ENCODE measurements at regions not wholly inside any gene's neighbourhood (a gene's known extent, or its start where the extent isn't known, plus 50 kb on each side); places are given as distances from the start of the nearest gene placed in this dataset.

DNA sequence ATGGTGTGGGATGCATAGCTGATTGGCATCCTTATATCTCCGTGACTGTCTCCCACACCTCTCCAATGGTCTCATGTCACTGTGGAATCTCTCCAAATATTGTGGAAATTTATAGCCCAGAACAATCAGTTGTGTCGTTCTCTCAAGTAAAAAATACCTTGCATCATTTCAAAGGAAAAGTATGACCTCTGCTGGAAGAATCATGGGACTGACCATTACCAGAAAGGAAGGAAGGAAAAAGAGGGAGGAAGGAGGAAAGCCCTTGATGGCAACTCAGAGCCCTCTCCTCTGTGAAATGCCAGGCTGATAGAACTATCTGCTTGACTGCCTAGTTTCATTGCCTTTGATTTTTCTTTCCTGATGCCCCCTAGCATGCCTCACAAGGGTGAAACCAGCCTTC, 76.3 kb downstream of the FOXI2 start:
- TF ChIP-seq, protein P1, sequence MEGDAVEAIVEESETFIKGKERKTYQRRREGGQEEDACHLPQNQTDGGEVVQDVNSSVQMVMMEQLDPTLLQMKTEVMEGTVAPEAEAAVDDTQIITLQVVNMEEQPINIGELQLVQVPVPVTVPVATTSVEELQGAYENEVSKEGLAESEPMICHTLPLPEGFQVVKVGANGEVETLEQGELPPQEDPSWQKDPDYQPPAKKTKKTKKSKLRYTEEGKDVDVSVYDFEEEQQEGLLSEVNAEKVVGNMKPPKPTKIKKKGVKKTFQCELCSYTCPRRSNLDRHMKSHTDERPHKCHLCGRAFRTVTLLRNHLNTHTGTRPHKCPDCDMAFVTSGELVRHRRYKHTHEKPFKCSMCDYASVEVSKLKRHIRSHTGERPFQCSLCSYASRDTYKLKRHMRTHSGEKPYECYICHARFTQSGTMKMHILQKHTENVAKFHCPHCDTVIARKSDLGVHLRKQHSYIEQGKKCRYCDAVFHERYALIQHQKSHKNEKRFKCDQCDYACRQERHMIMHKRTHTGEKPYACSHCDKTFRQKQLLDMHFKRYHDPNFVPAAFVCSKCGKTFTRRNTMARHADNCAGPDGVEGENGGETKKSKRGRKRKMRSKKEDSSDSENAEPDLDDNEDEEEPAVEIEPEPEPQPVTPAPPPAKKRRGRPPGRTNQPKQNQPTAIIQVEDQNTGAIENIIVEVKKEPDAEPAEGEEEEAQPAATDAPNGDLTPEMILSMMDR (IDR thresholded peaks at IDR 0.05; ENCODE audit: low read length, missing control alignments): no peak
- H3K4me3 ChIP-seq (replicated peaks; ENCODE audit: low read depth, low read length): no peak overlapping the region
- no peak for DNase-seq (ENCODE audit: low read depth)

DNA sequence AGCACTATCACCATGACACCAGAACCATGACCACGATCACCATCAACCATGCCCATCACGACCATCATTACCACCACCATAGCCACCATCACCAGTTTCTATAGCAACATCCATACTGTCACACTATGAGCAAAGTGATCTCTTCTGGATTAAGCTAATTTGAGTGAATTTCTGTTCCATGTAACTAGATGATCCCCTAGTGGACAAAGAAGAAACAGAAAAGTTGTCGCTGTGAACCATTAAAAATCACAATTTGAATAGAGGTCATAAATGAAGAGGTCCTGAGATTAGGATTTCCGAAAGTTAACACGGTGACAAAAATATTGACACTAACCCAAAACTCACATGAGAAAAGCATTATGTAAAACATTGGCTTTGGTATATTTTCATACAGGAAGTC, 77.6 kb downstream of the CLRN3 start:
- no peak for DNase-seq (ENCODE audit: low read depth)
- TF ChIP-seq, protein P1 (IDR thresholded peaks at IDR 0.05; ENCODE audit: low read length, missing control alignments): no peak
- no peak overlapping the region for H3K4me3 ChIP-seq (replicated peaks; ENCODE audit: low read depth, low read length)

DNA sequence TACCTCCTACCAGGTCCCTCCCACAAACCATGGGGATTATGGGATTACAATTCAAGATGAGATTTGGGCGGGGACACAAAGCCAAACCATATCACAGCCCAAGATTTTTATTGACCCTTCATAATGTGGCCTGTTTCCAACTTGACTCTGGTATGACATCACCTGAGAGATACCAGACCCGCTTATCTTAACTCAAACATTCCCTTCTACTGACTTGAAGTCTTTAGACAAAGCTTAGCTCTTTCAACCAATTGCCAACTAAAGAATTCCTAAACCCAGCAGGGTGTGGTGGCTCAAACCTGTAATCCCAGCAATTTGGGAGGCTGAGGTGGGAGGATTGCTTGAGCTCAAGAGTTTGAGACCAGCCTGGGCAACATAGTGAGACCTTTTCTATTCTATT, 67.9 kb downstream of the CLRN3 start:
- TF ChIP-seq, protein P1 (IDR thresholded peaks at IDR 0.05; ENCODE audit: low read length, missing control alignments): no peak
- DNase-seq (ENCODE audit: low read depth): no peak

GRCh38 chr10:127826154-127826725, 66.5 kb downstream of the CLRN3 start:
- TF ChIP-seq, protein P1 (IDR thresholded peaks at IDR 0.05; ENCODE audit: low read length, missing control alignments): no peak
- H3K4me3 ChIP-seq (replicated peaks; ENCODE audit: low read depth, low read length): no peak overlapping the region
- DNase-seq (ENCODE audit: low read depth): no peak

More for the DNA sequence above, 67.9 kb downstream of the CLRN3 start:
- H3K4me3 ChIP-seq (replicated peaks; ENCODE audit: low read depth, low read length): no peak overlapping the region

DNA sequence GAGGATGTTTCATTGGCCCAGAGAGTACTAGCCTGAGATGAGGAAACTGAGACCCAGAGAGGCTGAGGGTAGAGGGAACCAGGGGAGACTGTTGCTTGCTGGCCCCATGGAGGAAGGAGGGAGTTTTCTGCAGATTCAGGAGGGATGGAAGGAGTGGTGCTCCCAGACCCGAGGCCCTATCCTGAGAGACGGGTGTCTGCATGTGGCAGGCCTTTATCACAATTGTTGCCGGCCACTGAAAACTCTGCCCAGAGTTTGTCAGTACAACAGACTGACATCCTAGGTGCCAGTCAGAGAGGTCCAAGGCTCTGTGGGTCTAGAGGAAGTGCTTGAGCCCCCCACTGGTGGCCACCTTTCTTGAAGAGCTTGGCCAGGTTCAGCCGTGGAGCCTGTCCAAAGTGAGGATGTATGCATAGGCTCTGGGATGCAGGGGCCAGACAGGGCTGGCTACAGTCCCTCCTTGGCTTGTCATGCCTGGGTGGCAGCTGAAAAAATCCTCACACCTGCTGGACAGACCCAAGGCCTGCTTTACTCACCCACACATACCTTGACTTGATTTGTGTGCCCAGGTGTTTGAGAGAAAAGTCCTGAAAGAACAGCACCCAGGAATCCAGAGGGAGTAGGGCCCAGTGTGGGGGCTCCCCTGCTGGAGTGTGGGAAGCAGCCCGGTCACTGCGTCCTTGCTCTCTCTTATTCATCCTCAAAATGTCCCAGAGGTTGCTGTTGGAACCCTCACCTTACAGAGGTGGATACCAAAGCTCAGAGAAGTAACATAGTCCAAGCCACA, 65.2 kb downstream of the CLRN3 start:
- DNase-seq (ENCODE audit: low read depth): no peak
- TF ChIP-seq, protein P1 (IDR thresholded peaks at IDR 0.05; ENCODE audit: low read length, missing control alignments): no peak
- no peak overlapping the region for H3K4me3 ChIP-seq (replicated peaks; ENCODE audit: low read depth, low read length)

Measured in fibroblast of pulmonary artery (primary cell).